ENCODE measurements at regions not wholly inside any gene's neighbourhood (a gene's known extent, or its start where the extent isn't known, plus 50 kb on each side); places are given as distances from the start of the nearest gene placed in this dataset.
"Not testable (repeated sequence)": the region's sequence is repeated elsewhere in the genome, so short reads cannot be mapped to it uniquely, and the experiment has no call there.

DNA sequence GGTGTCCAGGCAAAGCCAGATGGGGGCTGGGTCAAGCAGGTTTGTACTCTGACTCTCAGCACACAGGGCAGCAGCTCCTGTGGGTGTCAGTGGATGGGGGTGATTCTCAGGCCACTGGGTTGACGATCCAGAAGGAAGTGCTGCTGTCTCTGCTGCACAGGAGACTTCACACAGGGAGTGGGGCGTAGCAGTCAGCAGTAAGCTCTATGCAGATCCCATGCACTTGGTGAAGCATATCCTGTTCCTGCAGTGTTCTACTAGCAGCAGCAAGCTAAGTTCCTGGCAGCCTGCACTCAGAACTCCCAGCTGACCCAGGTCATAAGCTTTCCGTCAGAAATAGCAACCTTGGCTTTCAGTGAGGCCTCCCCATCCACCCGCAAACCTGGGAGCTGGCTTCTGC lies 117.6 kb upstream of the NDST3 start:
- no peak overlapping the region for H3K4me3 ChIP-seq (ENCODE audit: low read length)
- Mint-ChIP-seq H3K4me1 (no peaks in the 10 kb centered on the region), H3K27me3 (ENCODE audit: insufficient read depth) (peaks cover 10% of the 10 kb centered on the region), H3K36me3 (ENCODE audit: low read depth) (no peaks in the 10 kb centered on the region), H3K9me3 (peaks cover 32% of the 10 kb centered on the region), H3K4me3 (no peak overlapping the region), H3K27ac (no peak overlapping the region)
- no peak overlapping the region for H3K27ac ChIP-seq (ENCODE audit: low read depth, low read length)
- H3K9ac ChIP-seq (ENCODE audit: extremely low read depth, low read length, poor library complexity, severe bottlenecking), result no peak overlapping the region
- peaks cover 8% of the 10 kb centered on the region for H3K9me3 ChIP-seq (ENCODE audit: control insufficient read depth, low read length)
- WGBS, 2 experiments (ENCODE audit: insufficient coverage in 1 of 2, insufficient read length in 1 of 2), result 85 to 89% methylated on average over 4 of the region's 4 CpGs
- TF ChIP-seq, protein P1, sequence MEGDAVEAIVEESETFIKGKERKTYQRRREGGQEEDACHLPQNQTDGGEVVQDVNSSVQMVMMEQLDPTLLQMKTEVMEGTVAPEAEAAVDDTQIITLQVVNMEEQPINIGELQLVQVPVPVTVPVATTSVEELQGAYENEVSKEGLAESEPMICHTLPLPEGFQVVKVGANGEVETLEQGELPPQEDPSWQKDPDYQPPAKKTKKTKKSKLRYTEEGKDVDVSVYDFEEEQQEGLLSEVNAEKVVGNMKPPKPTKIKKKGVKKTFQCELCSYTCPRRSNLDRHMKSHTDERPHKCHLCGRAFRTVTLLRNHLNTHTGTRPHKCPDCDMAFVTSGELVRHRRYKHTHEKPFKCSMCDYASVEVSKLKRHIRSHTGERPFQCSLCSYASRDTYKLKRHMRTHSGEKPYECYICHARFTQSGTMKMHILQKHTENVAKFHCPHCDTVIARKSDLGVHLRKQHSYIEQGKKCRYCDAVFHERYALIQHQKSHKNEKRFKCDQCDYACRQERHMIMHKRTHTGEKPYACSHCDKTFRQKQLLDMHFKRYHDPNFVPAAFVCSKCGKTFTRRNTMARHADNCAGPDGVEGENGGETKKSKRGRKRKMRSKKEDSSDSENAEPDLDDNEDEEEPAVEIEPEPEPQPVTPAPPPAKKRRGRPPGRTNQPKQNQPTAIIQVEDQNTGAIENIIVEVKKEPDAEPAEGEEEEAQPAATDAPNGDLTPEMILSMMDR (conservative IDR thresholded peaks at IDR 0.05), result no peak
- DNase-seq, result no peak
- no peaks in the 10 kb centered on the region for H3K27me3 ChIP-seq (ENCODE audit: control insufficient read depth, insufficient read depth, low read length, poor library complexity, severe bottlenecking)
- no peaks in the 10 kb centered on the region for H3K4me1 ChIP-seq (ENCODE audit: control insufficient read depth, insufficient read depth, low read length)
- no peaks in the 10 kb centered on the region for H3K36me3 ChIP-seq (ENCODE audit: control insufficient read depth, insufficient read depth, low read length)

DNA sequence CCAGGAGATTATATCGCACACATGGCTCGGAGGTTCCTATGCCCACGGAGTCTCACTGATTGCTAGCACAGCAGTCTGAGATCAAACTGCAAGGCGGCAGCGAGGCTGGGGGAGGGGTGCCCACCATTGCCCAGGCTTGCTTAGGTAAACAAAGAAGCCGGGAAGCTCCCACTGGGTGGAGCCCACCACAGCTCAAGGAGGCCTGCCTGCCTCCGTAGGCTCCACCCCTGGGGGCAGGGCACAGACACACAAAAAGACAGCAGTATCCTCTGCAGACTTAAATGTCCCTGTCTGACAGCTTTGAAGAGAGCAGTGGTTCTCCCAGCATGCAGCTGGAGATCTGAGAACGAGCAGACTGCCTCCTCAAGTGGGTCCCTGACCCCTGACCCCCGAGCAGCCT lies 112.0 kb upstream of the NDST3 start:
- H3K4me1 ChIP-seq (ENCODE audit: control insufficient read depth, insufficient read depth, low read length); H3K9me3 ChIP-seq (ENCODE audit: control insufficient read depth, low read length); H3K4me3 Mint-ChIP-seq; H3K36me3 ChIP-seq (ENCODE audit: control insufficient read depth, insufficient read depth, low read length); H3K27me3 ChIP-seq (ENCODE audit: control insufficient read depth, insufficient read depth, low read length, poor library complexity, severe bottlenecking); H3K4me3 ChIP-seq (ENCODE audit: low read length); H3K27me3 Mint-ChIP-seq (ENCODE audit: insufficient read depth); H3K27ac ChIP-seq (ENCODE audit: low read depth, low read length); H3K4me1 Mint-ChIP-seq; H3K9ac ChIP-seq (ENCODE audit: extremely low read depth, low read length, poor library complexity, severe bottlenecking); DNase-seq; H3K27ac Mint-ChIP-seq; H3K36me3 Mint-ChIP-seq (ENCODE audit: low read depth): not testable (repeated sequence)
- peaks cover 26% of the 10 kb centered on the region for H3K9me3 Mint-ChIP-seq
- WGBS, 2 experiments (ENCODE audit: insufficient coverage in 1 of 2, insufficient read length in 1 of 2), result 84 to 93% methylated on average over 2 to 8 of the region's 9 CpGs

DNA sequence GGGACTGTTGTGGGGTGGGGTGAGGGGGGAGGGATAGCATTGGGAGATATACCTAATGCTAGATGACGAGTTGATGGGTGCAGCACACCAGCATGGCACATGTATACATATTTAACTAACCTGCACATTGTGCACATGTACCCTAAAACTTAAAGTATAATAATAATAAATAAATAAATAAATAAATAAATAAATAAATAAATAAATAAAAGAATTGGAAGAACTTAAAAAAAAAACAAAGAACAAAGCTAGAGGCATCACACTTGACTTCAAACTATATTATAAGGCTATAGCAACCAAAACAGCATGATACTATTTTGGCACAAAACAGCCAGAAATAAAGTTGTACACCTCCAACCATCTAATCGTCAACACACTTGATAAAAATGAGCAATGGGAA lies 106.5 kb upstream of the NDST3 start:
- H3K27me3 Mint-ChIP-seq (ENCODE audit: insufficient read depth); H3K4me3 ChIP-seq (ENCODE audit: low read length); H3K4me1 Mint-ChIP-seq; H3K9me3 ChIP-seq (ENCODE audit: control insufficient read depth, low read length); H3K4me1 ChIP-seq (ENCODE audit: control insufficient read depth, insufficient read depth, low read length); H3K36me3 Mint-ChIP-seq (ENCODE audit: low read depth); H3K27me3 ChIP-seq (ENCODE audit: control insufficient read depth, insufficient read depth, low read length, poor library complexity, severe bottlenecking); H3K27ac Mint-ChIP-seq; H3K4me3 Mint-ChIP-seq; DNase-seq; H3K27ac ChIP-seq (ENCODE audit: low read depth, low read length); H3K9ac ChIP-seq (ENCODE audit: extremely low read depth, low read length, poor library complexity, severe bottlenecking); H3K36me3 ChIP-seq (ENCODE audit: control insufficient read depth, insufficient read depth, low read length): not testable (repeated sequence)
- whole genome bisulfite sequencing, 2 experiments (ENCODE audit: insufficient coverage in 1 of 2, insufficient read length in 1 of 2), result no CpG with 5 or more reads among the region's 2 CpGs
- peaks cover 16% of the 10 kb centered on the region for H3K9me3 Mint-ChIP-seq

DNA sequence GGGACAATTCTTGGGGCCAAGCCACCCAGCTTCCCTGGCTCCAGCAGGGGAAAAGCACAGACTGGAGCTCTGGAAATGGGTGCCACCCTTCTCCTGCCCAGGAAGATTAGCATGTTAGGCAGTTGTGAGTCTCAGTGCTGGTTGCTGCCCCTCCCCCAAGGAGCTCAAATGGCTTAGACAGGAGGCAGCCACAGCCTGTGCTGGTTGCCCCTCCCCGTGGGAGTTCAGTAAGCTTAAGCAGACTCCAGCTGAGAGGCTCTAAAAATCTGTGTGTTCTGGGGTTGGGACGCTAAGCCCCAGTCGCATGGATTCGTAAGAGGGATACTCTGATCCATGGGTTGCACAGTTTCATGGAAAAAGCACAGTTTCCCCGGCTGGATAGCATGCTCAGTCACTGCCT lies 92.7 kb upstream of the NDST3 start:
- Histone ChIP-seq H3K4me3 (ENCODE audit: low read length) (no peak overlapping the region), H3K27ac (ENCODE audit: low read depth, low read length) (no peak overlapping the region), H3K36me3 (ENCODE audit: control insufficient read depth, insufficient read depth, low read length) (no peaks in the 10 kb centered on the region), H3K9ac (ENCODE audit: extremely low read depth, low read length, poor library complexity, severe bottlenecking) (no peak overlapping the region), H3K27me3 (ENCODE audit: control insufficient read depth, insufficient read depth, low read length, poor library complexity, severe bottlenecking) (no peaks in the 10 kb centered on the region), H3K9me3 (ENCODE audit: control insufficient read depth, low read length) (no peaks in the 10 kb centered on the region), H3K4me1 (ENCODE audit: control insufficient read depth, insufficient read depth, low read length) (no peaks in the 10 kb centered on the region)
- Mint-ChIP-seq H3K4me1 (peaks cover 8% of the 10 kb centered on the region), H3K9me3 (peaks cover 10% of the 10 kb centered on the region), H3K36me3 (ENCODE audit: low read depth) (no peaks in the 10 kb centered on the region), H3K4me3 (no peak overlapping the region), H3K27ac (peak overlapping the region; percentile 61), H3K27me3 (ENCODE audit: insufficient read depth) (peaks cover 5% of the 10 kb centered on the region)
- TF ChIP-seq, protein P1 (conservative IDR thresholded peaks at IDR 0.05), result no peak
- WGBS, 2 experiments (ENCODE audit: insufficient coverage in 1 of 2, insufficient read length in 1 of 2), result 79% methylated on average over 5 of the region's 5 CpGs; no CpG with 5 or more reads in 1 of the 2 experiments
- DNase-seq, result peak; percentile 63
